GM23338 (cell line): ENCODE measurements at regions not wholly inside any gene's neighbourhood (a gene's known extent, or its start where the extent isn't known, plus 50 kb on each side); places are given as distances from the start of the nearest gene placed in this dataset.

Source experiments
- ATAC-seq: fragments of 200-7000 bp; cut with Tn5 transposase; 3 replicates; pipeline ENCODE4 v1.9.1; 2020
- DNase-seq: peaks from one replicate; pipeline ENCODE4 v3.0.0-alpha.2; 2015; ENCODE audit warnings: low spot score
- H2AFZ ChIP-seq: fragments of 200-600 bp; sonication (generic); 2 replicates; pipeline ENCODE4 v1.8.0; 2016; ENCODE audit warnings: antibody characterized with exemption, mild to moderate bottlenecking, moderate library complexity
- H3F3A ChIP-seq: fragments of 200-600 bp; sonication (generic); replicated peaks from 2 replicates; pipeline ENCODE4 v1.8.0; 2017; ENCODE audit warnings: antibody characterized with exemption, mixed run types, low read depth
- H3K27ac ChIP-seq: fragments of 200-600 bp; sonication (generic); 2 replicates; pipeline ENCODE4 v1.6.1; 2016; ENCODE audit warnings: low read depth
- H3K27me3 ChIP-seq: fragments of 200-600 bp; sonication (generic); 2 replicates; pipeline ENCODE4 v1.8.0; 2016; ENCODE audit warnings: mild to moderate bottlenecking, mixed run types, moderate library complexity; ENCODE audit not compliant: insufficient read depth
- H3K36me3 ChIP-seq: fragments of 200-600 bp; sonication (generic); 2 replicates; pipeline ENCODE4 v1.8.0; 2016; ENCODE audit warnings: mild to moderate bottlenecking; ENCODE audit not compliant: insufficient read depth
- H3K4me1 ChIP-seq: fragments of 200-600 bp; sonication (generic); 2 replicates; pipeline ENCODE4 v1.8.0; 2016; ENCODE audit warnings: mild to moderate bottlenecking, moderate library complexity; ENCODE audit not compliant: insufficient read depth
- H3K4me2 ChIP-seq: fragments of 200-600 bp; sonication (generic); 2 replicates; pipeline ENCODE4 v1.7.1; 2017; ENCODE audit warnings: mixed run types
- H3K4me3 ChIP-seq: fragments of 200-600 bp; sonication (generic); 2 replicates; pipeline ENCODE4 v1.6.1; 2016; ENCODE audit warnings: mixed run types
- H3K79me2 ChIP-seq: fragments of 200-600 bp; sonication (generic); replicated peaks from 2 replicates; pipeline ENCODE4 v1.8.0; 2017; ENCODE audit warnings: mild to moderate bottlenecking; ENCODE audit not compliant: insufficient read depth
- H3K9me2 ChIP-seq: fragments of 200-600 bp; sonication (generic); 2 replicates; pipeline ENCODE4 v1.8.0; 2017; ENCODE audit not compliant: insufficient read depth
- H4K20me1 ChIP-seq: fragments of 200-600 bp; sonication (generic); replicated peaks from 2 replicates; pipeline ENCODE4 v1.8.0; 2017; ENCODE audit warnings: mild to moderate bottlenecking; ENCODE audit not compliant: insufficient read depth
- H3K27ac Mint-ChIP-seq: 2 replicates; pipeline ENCODE4 v1.8.0; 2020; ENCODE audit warnings: inconsistent platforms, mild to moderate bottlenecking, moderate library complexity, mixed read lengths
- H3K27me3 Mint-ChIP-seq: 3 replicates; pipeline ENCODE4 v1.8.0; 2022; ENCODE audit warnings: low read depth, mild to moderate bottlenecking, moderate library complexity, mixed read lengths, inconsistent platforms; ENCODE audit not compliant: insufficient read depth, poor library complexity
- H3K36me3 Mint-ChIP-seq: 3 replicates; pipeline ENCODE4 v1.8.0; 2021; ENCODE audit warnings: low read depth, mild to moderate bottlenecking, inconsistent platforms, moderate library complexity, mixed read lengths
- H3K4me1 Mint-ChIP-seq: 3 replicates; pipeline ENCODE4 v1.8.0; 2020; ENCODE audit warnings: mild to moderate bottlenecking, inconsistent platforms, mixed read lengths
- H3K4me3 Mint-ChIP-seq: 3 replicates; pipeline ENCODE4 v1.8.0; 2021; ENCODE audit warnings: moderate library complexity, mild to moderate bottlenecking, inconsistent platforms, mixed read lengths
- H3K9me3 Mint-ChIP-seq: 3 replicates; pipeline ENCODE4 v1.8.0; 2020; ENCODE audit warnings: moderate library complexity, mild to moderate bottlenecking, inconsistent platforms, mixed read lengths
- CREB1 ChIP-seq: fragments of 250-450 bp; sonication (Bioruptor Pico); IDR thresholded peaks from 2 replicates; pipeline ENCODE4 v1.5.0; 2020; ENCODE audit warnings: low read depth, mild to moderate bottlenecking, moderate library complexity
- EZH2 ChIP-seq: fragments of 200-600 bp; sonication (generic); IDR thresholded peaks from one replicate; pipeline ENCODE4 v1.8.0; 2017; ENCODE audit warnings: antibody characterized with exemption, mild to moderate bottlenecking, low read depth; ENCODE audit not compliant: unreplicated experiment
- EZH2phosphoT487 ChIP-seq: fragments of 200-600 bp; sonication (generic); IDR thresholded peaks from one replicate; pipeline ENCODE4 v1.8.1; 2018; ENCODE audit warnings: antibody characterized with exemption; ENCODE audit not compliant: unreplicated experiment
- JUNB ChIP-seq: IDR thresholded peaks from one replicate; pipeline ENCODE4 v1.6.1; 2016; ENCODE audit warnings: antibody characterized with exemption; ENCODE audit not compliant: unreplicated experiment
- NANOG ChIP-seq: IDR thresholded peaks from 2 replicates; pipeline ENCODE4 v1.6.1; 2016; ENCODE audit warnings: antibody characterized with exemption, borderline replicate concordance
- POLR2AphosphoS5 ChIP-seq: IDR thresholded peaks from 2 replicates; pipeline ENCODE4 v1.6.1; 2016; ENCODE audit warnings: antibody characterized with exemption, low read depth
- STAT1 ChIP-seq: IDR thresholded peaks from one replicate; pipeline ENCODE4 v1.6.1; 2016; ENCODE audit warnings: antibody characterized with exemption; ENCODE audit not compliant: unreplicated experiment
- ZNF114 ChIP-seq: fragments of 250-450 bp; sonication (Bioruptor Pico); IDR thresholded peaks from 2 replicates; pipeline ENCODE4 v1.5.0; 2020; ENCODE audit warnings: mild to moderate bottlenecking, moderate library complexity
- ZNF331 ChIP-seq: fragments of 250-450 bp; sonication (Bioruptor Pico); IDR thresholded peaks from 2 replicates; pipeline ENCODE4 v1.5.0; 2020; ENCODE audit warnings: low read depth, mild to moderate bottlenecking, moderate library complexity
- TF ChIP-seq, protein P1 (sequence below): IDR thresholded peaks from 2 replicates; pipeline ENCODE4 v1.6.1; 2016; ENCODE audit warnings: antibody characterized with exemption
- TF ChIP-seq, protein P2 (sequence below): fragments of 250-450 bp; sonication (Bioruptor Pico); IDR thresholded peaks from 2 replicates; pipeline ENCODE4 v1.5.0; 2020; ENCODE audit warnings: mild to moderate bottlenecking, moderate library complexity
- TF ChIP-seq, protein P3 (sequence below), 2 experiments: fragments of 200-600 bp in 1 of 2; sonication (generic) in 1 of 2; conservative IDR thresholded peaks; 2 replicates each; pipeline versions ENCODE4 v1.5.1 to v1.6.1; 2016 to 2017; ENCODE audit warnings: antibody characterized with exemption in 2 of 2, low read depth in 2 of 2, mild to moderate bottlenecking in 2 of 2, moderate library complexity in 1 of 2
- TF ChIP-seq, protein P4 (sequence below): IDR thresholded peaks from one replicate; pipeline ENCODE4 v1.6.1; 2018; ENCODE audit warnings: antibody characterized with exemption; ENCODE audit not compliant: unreplicated experiment

DNA sequence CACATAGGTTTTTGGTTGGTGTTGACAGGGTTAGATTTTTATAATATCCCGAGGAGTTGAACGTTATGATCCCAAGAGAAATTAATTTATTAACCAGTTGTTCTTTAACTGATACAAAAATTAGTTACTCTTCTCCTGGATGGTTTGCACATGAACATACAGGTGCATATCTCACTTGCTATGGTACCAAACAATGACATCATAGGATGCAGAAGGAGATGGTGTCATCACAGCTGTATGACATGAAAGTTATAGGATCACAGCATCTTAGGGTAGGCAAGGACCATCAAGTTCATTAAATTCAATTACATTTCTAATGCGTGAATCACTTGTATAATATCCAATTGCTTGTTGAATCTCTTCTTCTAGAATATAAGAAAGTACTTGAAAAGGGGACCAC lies 175.8 kb downstream of the PAH start:
- no peaks in the 10 kb centered on the region for H3K27me3 ChIP-seq
- Mint-ChIP-seq H3K36me3 (no peaks in the 10 kb centered on the region), H3K27ac (no peak overlapping the region), H3K4me1 (no peaks in the 10 kb centered on the region; the same call in 2 of the 3 replicates), H3K9me3 (peaks cover 7% of the 10 kb centered on the region; the same call in 2 of the 3 replicates), H3K4me3 (no peak overlapping the region), H3K27me3 (no peaks in the 10 kb centered on the region)
- no peaks in the 10 kb centered on the region for H3K4me1 ChIP-seq
- TF ChIP-seq EZH2 (no peak), ZNF114 (no peak), EZH2phosphoT487 (no peak), JUNB (no peak), POLR2AphosphoS5 (no peak), STAT1 (no peak), ZNF331 (no peak), CREB1 (CRISPR knock-in tag) (no peak), NANOG (no peak)
- TF ChIP-seq, protein P1, sequence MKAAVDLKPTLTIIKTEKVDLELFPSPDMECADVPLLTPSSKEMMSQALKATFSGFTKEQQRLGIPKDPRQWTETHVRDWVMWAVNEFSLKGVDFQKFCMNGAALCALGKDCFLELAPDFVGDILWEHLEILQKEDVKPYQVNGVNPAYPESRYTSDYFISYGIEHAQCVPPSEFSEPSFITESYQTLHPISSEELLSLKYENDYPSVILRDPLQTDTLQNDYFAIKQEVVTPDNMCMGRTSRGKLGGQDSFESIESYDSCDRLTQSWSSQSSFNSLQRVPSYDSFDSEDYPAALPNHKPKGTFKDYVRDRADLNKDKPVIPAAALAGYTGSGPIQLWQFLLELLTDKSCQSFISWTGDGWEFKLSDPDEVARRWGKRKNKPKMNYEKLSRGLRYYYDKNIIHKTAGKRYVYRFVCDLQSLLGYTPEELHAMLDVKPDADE: no peak
- TF ChIP-seq, protein P2, sequence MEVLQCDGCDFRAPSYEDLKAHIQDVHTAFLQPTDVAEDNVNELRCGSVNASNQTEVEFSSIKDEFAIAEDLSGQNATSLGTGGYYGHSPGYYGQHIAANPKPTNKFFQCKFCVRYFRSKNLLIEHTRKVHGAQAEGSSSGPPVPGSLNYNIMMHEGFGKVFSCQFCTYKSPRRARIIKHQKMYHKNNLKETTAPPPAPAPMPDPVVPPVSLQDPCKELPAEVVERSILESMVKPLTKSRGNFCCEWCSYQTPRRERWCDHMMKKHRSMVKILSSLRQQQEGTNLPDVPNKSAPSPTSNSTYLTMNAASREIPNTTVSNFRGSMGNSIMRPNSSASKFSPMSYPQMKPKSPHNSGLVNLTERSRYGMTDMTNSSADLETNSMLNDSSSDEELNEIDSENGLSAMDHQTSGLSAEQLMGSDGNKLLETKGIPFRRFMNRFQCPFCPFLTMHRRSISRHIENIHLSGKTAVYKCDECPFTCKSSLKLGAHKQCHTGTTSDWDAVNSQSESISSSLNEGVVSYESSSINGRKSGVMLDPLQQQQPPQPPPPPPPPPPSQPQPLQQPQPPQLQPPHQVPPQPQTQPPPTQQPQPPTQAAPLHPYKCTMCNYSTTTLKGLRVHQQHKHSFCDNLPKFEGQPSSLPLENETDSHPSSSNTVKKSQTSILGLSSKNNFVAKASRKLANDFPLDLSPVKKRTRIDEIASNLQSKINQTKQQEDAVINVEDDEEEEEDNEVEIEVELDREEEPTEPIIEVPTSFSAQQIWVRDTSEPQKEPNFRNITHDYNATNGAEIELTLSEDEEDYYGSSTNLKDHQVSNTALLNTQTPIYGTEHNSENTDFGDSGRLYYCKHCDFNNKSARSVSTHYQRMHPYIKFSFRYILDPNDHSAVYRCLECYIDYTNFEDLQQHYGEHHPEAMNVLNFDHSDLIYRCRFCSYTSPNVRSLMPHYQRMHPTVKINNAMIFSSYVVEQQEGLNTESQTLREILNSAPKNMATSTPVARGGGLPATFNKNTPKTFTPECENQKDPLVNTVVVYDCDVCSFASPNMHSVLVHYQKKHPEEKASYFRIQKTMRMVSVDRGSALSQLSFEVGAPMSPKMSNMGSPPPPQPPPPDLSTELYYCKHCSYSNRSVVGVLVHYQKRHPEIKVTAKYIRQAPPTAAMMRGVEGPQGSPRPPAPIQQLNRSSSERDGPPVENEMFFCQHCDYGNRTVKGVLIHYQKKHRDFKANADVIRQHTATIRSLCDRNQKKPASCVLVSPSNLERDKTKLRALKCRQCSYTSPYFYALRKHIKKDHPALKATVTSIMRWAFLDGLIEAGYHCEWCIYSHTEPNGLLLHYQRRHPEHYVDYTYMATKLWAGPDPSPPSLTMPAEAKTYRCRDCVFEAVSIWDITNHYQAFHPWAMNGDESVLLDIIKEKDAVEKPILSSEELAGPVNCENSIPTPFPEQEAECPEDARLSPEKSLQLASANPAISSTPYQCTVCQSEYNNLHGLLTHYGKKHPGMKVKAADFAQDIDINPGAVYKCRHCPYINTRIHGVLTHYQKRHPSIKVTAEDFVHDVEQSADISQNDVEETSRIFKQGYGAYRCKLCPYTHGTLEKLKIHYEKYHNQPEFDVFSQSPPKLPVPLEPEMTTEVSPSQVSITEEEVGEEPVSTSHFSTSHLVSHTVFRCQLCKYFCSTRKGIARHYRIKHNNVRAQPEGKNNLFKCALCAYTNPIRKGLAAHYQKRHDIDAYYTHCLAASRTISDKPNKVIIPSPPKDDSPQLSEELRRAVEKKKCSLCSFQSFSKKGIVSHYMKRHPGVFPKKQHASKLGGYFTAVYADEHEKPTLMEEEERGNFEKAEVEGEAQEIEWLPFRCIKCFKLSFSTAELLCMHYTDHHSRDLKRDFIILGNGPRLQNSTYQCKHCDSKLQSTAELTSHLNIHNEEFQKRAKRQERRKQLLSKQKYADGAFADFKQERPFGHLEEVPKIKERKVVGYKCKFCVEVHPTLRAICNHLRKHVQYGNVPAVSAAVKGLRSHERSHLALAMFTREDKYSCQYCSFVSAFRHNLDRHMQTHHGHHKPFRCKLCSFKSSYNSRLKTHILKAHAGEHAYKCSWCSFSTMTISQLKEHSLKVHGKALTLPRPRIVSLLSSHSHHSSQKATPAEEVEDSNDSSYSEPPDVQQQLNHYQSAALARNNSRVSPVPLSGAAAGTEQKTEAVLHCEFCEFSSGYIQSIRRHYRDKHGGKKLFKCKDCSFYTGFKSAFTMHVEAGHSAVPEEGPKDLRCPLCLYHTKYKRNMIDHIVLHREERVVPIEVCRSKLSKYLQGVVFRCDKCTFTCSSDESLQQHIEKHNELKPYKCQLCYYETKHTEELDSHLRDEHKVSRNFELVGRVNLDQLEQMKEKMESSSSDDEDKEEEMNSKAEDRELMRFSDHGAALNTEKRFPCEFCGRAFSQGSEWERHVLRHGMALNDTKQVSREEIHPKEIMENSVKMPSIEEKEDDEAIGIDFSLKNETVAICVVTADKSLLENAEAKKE (CRISPR knock-in tag): no peak
- TF ChIP-seq, protein P3, sequence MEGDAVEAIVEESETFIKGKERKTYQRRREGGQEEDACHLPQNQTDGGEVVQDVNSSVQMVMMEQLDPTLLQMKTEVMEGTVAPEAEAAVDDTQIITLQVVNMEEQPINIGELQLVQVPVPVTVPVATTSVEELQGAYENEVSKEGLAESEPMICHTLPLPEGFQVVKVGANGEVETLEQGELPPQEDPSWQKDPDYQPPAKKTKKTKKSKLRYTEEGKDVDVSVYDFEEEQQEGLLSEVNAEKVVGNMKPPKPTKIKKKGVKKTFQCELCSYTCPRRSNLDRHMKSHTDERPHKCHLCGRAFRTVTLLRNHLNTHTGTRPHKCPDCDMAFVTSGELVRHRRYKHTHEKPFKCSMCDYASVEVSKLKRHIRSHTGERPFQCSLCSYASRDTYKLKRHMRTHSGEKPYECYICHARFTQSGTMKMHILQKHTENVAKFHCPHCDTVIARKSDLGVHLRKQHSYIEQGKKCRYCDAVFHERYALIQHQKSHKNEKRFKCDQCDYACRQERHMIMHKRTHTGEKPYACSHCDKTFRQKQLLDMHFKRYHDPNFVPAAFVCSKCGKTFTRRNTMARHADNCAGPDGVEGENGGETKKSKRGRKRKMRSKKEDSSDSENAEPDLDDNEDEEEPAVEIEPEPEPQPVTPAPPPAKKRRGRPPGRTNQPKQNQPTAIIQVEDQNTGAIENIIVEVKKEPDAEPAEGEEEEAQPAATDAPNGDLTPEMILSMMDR (conservative IDR thresholded peaks at IDR 0.05; ENCODE audit: low read depth in 2 of 2): no peak
- TF ChIP-seq, protein P4, sequence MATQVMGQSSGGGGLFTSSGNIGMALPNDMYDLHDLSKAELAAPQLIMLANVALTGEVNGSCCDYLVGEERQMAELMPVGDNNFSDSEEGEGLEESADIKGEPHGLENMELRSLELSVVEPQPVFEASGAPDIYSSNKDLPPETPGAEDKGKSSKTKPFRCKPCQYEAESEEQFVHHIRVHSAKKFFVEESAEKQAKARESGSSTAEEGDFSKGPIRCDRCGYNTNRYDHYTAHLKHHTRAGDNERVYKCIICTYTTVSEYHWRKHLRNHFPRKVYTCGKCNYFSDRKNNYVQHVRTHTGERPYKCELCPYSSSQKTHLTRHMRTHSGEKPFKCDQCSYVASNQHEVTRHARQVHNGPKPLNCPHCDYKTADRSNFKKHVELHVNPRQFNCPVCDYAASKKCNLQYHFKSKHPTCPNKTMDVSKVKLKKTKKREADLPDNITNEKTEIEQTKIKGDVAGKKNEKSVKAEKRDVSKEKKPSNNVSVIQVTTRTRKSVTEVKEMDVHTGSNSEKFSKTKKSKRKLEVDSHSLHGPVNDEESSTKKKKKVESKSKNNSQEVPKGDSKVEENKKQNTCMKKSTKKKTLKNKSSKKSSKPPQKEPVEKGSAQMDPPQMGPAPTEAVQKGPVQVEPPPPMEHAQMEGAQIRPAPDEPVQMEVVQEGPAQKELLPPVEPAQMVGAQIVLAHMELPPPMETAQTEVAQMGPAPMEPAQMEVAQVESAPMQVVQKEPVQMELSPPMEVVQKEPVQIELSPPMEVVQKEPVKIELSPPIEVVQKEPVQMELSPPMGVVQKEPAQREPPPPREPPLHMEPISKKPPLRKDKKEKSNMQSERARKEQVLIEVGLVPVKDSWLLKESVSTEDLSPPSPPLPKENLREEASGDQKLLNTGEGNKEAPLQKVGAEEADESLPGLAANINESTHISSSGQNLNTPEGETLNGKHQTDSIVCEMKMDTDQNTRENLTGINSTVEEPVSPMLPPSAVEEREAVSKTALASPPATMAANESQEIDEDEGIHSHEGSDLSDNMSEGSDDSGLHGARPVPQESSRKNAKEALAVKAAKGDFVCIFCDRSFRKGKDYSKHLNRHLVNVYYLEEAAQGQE: no peak
- no peaks in the 10 kb centered on the region for H4K20me1 ChIP-seq
- H3K27ac ChIP-seq: no peak overlapping the region
- no peak overlapping the region for H3K4me2 ChIP-seq
- ATAC-seq (no peak), DNase-seq (no peak)
- no peaks in the 10 kb centered on the region for H3K36me3 ChIP-seq
- H3F3A ChIP-seq: no peaks in the 10 kb centered on the region
- H3K4me3 ChIP-seq: no peak overlapping the region
- peaks cover 10% of the 10 kb centered on the region; the same call in 1 of the 2 replicates for H3K9me2 ChIP-seq
- no peaks in the 10 kb centered on the region for H3K79me2 ChIP-seq
- no peak overlapping the region for H2AFZ ChIP-seq
